Panc1 (cell line): ENCODE measurements at regions not wholly inside any gene's neighbourhood (a gene's known extent, or its start where the extent isn't known, plus 50 kb on each side); places are given as distances from the start of the nearest gene placed in this dataset.

Experiments
- ATAC-seq: fragments of 200-7000 bp; cut with Tn5 transposase; 2 replicates; pipeline ENCODE4 v1.9.1; 2020; ENCODE audit warnings: mild to moderate bottlenecking, moderate library complexity
- BruUV-seq: library from RNA; stranded (reverse); fragments of 400-500 nt; replicated peaks from 2 replicates; lab custom pipeline; 2021; lab: Mats Ljungman, UMichigan
- CTCF ChIA-PET: fragments of 300-600 bp; sonication (Branson Sonifier 250); formaldehyde crosslinking; loops from one replicate; lab custom pipeline; 2022; ENCODE audit warnings: antibody characterized with exemption; lab: Charles Lee
- POLR2A ChIA-PET: fragments of 300-600 bp; sonication (Branson Sonifier 250); formaldehyde crosslinking; loops from one replicate; lab custom pipeline; 2022; ENCODE audit warnings: antibody characterized with exemption; lab: Charles Lee
- DNase-seq: peaks from one replicate; pipeline ENCODE4 v3.0.0-alpha.2; 2010; ENCODE audit warnings: low read depth, low spot score
- H3K27ac ChIP-seq: 2 replicates; pipeline ENCODE4 v1.5.1; 2011; ENCODE audit warnings: mild to moderate bottlenecking, low read length, inconsistent platforms
- H3K27me3 ChIP-seq: fragments of 200-500 bp; sonication (Bioruptor generic); 2 replicates; pipeline ENCODE4 v1.6.0; 2014; ENCODE audit warnings: low read length, inconsistent platforms; ENCODE audit not compliant: control insufficient read depth, insufficient read depth
- H3K36me3 ChIP-seq: fragments of 200-500 bp; sonication (Bioruptor generic); 2 replicates; pipeline ENCODE4 v1.5.1; 2014; ENCODE audit warnings: inconsistent platforms, mild to moderate bottlenecking, low read length, moderate library complexity; ENCODE audit not compliant: control insufficient read depth, insufficient read depth
- H3K4me1 ChIP-seq: 2 replicates; pipeline ENCODE4 v1.5.1; 2011; ENCODE audit warnings: inconsistent platforms, mild to moderate bottlenecking, low read length, moderate library complexity; ENCODE audit not compliant: control insufficient read depth, insufficient read depth
- H3K4me3 ChIP-seq, 2 experiments: 2 replicates each; pipeline ENCODE4 v1.5.1; 2011 to 2012; ENCODE audit warnings: low read depth in 2 of 2, low read length in 2 of 2, mild to moderate bottlenecking in 2 of 2, inconsistent platforms in 1 of 2, moderate library complexity in 1 of 2
- H3K9me3 ChIP-seq: fragments of 200-500 bp; sonication (Bioruptor generic); 2 replicates; pipeline ENCODE4 v1.5.1; 2014; ENCODE audit warnings: low read depth, mild to moderate bottlenecking, inconsistent platforms, low read length, moderate library complexity; ENCODE audit not compliant: control insufficient read depth, insufficient read depth
- CTCF ChIP-seq: fragments of 450-650 bp; IDR thresholded peaks from 2 replicates; pipeline ENCODE4 v1.5.1; 2017; ENCODE audit warnings: mild to moderate bottlenecking
- POLR2AphosphoS5 ChIP-seq: IDR thresholded peaks from 2 replicates; pipeline ENCODE4 v1.6.1; 2012; ENCODE audit warnings: mild to moderate bottlenecking, low read depth, low read length, moderate library complexity
- REST ChIP-seq, 2 experiments: IDR thresholded peaks; 2 replicates each; pipeline ENCODE4 v1.6.1; 2011 to 2012; ENCODE audit warnings: low read depth in 2 of 2, control low read depth in 1 of 2, low read length in 1 of 2, mild to moderate bottlenecking in 1 of 2, moderate library complexity in 1 of 2; ENCODE audit not compliant: insufficient read depth in 1 of 2
- SIN3A ChIP-seq: IDR thresholded peaks from 2 replicates; pipeline ENCODE4 v1.6.1; 2012; ENCODE audit warnings: low read depth, mild to moderate bottlenecking, low read length, moderate library complexity, borderline replicate concordance; ENCODE audit not compliant: insufficient read depth
- TCF7L2 ChIP-seq: IDR thresholded peaks from 2 replicates; pipeline ENCODE4 v1.6.1; 2011; ENCODE audit warnings: mild to moderate bottlenecking, low read depth, low read length, inconsistent platforms
- in situ Hi-C: cut with HindIII; loops from 2 replicates; pipeline ENCODE4 v1.10.0; 2016; ENCODE audit warnings: low sequenced_read_pairs, low pct_unique_long_range_greater_than_20kb
- intact Hi-C: fragments of 100-400 bp; cut with micrococcal nuclease; formaldehyde crosslinking; loops from one replicate; pipeline ENCODE4 v1.10.0; 2022; ENCODE audit not compliant: unreplicated experiment

- H3K27ac ChIP-seq, result no peak overlapping the region
- ChIA-PET POLR2A (no interaction called here), CTCF (no interaction called here)
- no peak for TF ChIP-seq POLR2AphosphoS5
- no peak for TF ChIP-seq TCF7L2
- TF ChIP-seq REST (IDR thresholded peaks at IDR 0.05; ENCODE audit: insufficient read depth in 1 of 2, low read depth in 2 of 2, low read length in 1 of 2), result no peak
- TF ChIP-seq CTCF, result no peak
- TF ChIP-seq SIN3A, result no peak
- H3K36me3 ChIP-seq, result no peaks in the 10 kb centered on the region
- no TSS peak for BruUV-seq
- in situ Hi-C loops (no loop called here), intact Hi-C loops (no loop called here)
- no peaks in the 10 kb centered on the region for H3K4me1 ChIP-seq
- no peaks in the 10 kb centered on the region for H3K27me3 ChIP-seq
- no peaks in the 10 kb centered on the region for H3K9me3 ChIP-seq
- DNase-seq, result no peak
- ATAC-seq, result no peak
- H3K4me3 ChIP-seq, result no peak overlapping the region
These were observed 935.9 kb downstream of the EPHA3 start for GRCh38 chr3:90043287-90043686.

- Histone ChIP-seq H3K36me3 (no peaks in the 10 kb centered on the region), H3K4me1 (no peaks in the 10 kb centered on the region), H3K27me3 (no peaks in the 10 kb centered on the region), H3K4me3 (no peak overlapping the region), H3K27ac (no peak overlapping the region), H3K9me3 (no peaks in the 10 kb centered on the region)
- no peak for DNase-seq
- in situ Hi-C loops (no loop called here), intact Hi-C loops (no loop called here)
- TF ChIP-seq SIN3A (no peak), CTCF (no peak), POLR2AphosphoS5 (no peak), TCF7L2 (no peak), REST (IDR thresholded peaks at IDR 0.05; ENCODE audit: insufficient read depth in 1 of 2, low read depth in 2 of 2, low read length in 1 of 2) (no peak)
- ATAC-seq, result no peak
- ChIA-PET POLR2A (no interaction called here), CTCF (no interaction called here)
- no TSS peak for BruUV-seq
These were observed 936.8 kb downstream of the EPHA3 start for GRCh38 chr3:90044084-90044816.
